Nucleus accumbens (tissue), 56 donors: ENCODE measurements at regions not wholly inside any gene's neighbourhood (a gene's known extent, or its start where the extent isn't known, plus 50 kb on each side); places are given as distances from the start of the nearest gene placed in this dataset.

Experiments
- DNase-seq, 56 donors: peaks; one replicate each; lab custom pipeline; 2025; lab: John Stamatoyannopoulos, UW

DNA sequence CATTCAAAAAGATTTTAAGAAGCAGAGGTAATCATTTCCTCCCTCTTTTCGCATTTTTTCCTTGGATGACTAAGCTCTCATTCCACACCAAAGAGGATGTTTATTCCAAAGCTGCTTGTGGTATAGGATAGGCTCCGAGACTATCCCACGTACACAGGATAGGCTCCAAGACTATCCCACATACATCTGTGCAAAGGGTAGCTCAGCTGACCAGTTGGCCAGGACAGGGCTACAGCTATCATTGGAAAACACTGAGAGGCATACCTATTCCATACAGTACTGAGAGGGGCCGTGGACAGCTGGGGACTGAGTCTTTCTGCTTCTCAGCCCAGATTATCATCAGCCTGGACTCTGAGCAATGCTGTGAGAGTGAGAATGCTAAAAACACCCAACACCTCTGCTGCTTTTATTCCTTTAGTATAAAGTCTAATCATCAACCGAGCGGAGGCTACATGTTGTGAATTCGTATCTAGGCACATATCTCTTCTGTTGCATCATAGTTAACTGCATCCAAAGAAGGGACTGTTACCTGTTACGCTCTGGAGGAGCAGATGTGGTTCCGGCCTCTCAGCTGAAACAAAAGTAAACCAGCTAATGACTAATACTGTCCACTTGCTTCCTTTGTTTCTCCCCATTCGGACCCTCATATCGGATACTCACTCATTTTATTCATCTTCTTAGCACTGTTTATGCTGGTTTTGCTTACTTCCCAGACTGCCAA lies 141.0 kb downstream of the TNFSF18 start:
- no peak for DNase-seq

DNA sequence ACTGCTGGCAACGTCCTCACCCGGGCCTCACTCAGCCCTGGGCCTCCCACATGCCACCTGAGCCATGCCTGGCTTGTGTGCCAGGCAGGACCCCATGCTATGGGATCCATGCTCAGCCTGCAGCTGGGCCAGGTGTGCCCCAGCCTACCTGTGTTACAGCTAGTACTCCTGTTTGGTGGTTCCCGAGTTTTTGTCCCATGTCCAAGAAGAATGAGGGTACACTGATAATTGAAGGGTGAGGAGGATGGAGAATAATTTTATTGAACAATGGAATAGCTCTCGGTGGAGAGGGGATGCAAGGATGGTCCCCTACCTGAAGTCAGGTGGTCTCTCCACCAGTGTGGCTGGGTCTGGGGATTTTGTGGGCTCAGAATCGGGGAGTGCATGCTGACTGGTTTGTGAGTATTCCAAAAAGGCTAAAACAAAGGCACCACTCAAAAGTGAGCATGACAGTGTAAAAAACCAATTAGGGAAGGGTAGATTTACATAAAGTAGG lies 137.9 kb downstream of the TNFSF18 start:
- DNase-seq: no peak

DNA sequence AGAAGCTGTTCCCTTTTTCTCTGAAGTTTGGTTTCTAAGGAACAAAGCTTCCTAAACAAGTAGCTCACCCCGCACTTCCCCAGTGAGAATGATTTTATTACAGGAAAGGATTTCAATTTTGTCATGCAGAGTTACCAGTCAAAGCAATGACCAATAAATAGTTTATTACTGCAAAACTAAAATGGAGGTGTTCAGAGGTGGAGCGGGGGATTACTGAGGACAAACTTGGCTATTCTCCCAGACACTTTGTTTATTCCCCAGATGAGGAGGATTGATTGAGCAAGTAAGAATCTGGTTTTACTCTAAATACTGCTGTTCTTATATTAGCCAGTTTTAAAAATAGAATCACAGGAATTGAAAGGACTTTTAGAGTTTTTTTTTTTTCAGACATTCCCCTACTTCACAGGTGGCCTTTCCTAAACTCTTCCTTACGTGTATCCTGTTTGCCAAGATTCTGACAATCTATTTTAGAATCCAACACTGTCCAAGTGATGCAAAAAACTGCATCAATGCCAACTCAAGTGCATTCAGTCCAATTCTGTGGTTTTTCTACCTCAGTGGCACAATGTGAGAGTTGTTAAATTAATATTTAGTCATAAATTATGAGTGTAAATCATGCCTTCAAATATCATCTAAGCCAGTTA lies 136.1 kb downstream of the TNFSF18 start:
- no peak for DNase-seq

DNA sequence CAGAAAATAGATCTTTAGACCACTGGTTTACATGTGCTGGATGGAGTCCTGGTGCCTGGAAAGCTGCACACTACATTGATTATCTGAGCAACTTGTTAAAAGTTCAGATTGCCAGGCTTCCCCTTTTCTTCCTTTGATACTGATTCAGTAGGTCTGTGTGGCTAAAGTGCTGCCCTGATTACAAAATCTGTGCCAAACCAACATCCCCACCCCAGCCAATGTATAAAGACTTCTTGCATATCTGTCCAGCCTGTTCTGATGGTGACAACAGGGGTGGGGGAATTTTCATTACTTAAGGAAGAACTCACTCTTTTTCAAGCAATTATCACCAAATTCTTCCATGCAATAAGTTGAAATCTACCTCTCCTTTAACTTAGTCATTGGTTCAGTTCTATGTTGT lies 135.5 kb downstream of the TNFSF18 start:
- DNase-seq: no peak

DNA sequence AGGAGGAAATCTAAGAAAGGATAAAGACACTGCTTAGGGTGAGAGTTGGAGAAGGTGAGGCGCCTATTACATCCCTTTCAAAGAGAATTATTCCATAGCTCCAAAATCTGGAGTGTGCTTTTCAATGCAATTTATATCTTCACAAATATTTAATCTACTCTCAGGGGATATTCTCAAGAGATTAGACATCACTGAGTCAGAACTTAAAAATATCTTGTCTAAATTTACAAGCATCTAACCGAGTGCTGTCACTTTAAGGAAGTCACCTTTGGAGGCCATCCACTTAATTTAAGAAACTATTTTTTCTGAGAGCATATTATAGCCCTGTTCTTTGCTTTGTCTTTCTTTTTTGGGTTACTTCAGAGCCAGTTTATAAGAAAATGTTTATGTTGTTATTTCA lies 134.6 kb downstream of the TNFSF18 start:
- no peak for DNase-seq

DNA sequence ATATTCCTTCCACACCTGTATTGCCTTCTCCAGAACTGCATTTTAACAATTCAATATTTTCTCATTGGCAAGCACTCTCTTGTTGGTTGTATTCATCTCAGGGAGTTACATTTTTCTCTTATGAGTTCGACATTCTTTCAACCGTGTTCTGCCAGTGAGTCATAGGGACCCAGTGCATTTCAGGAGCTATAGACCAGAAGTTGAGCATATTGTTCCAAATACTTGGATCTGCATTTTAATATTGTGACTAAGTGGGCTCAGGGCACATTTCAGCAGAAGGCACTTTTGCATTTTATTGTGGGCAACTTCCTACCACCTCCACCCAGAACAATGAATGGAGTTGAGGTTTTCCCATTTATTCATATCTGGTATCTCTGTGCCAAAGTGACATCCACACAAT lies 132.8 kb downstream of the TNFSF18 start:
- DNase-seq: no peak

DNA sequence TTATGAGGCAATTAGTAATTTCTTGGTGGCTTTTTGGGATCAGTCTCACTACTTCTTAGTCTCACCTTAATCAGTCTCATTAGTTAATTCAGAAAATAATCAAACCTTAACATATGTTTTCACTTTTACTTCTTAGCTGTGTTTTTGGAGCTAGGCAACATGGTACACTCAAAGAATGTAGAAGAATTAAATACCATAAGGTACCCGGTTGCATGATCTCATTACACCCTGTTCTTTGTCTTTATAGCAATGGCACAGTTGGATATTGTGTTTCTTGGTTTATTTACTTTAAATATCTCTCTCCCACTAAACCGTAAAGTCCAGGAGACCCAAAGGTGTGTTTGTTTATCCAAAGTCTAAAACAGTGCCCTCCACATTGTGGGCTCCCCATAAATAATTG lies 132.3 kb downstream of the TNFSF18 start:
- DNase-seq: no peak

DNA sequence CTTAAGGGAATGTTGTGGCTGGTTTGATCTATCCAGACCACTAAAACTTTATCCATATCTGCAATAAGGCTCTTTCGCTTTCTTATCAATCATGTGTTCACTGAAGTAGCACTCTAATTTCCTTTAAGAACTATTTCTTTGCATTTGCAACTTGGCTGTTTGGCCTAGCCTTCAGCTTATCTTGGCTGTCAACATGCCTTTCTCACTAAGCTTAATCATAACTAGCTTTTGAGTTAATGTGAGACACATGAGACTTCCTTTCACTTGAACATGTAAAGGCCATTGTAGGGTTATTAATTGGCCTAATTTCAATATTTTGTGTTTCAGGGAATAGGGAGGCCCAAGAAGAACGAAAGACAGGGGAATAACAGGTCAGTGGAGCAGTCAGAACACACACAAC lies 124.7 kb downstream of the TNFSF18 start:
- DNase-seq: no peak

DNA sequence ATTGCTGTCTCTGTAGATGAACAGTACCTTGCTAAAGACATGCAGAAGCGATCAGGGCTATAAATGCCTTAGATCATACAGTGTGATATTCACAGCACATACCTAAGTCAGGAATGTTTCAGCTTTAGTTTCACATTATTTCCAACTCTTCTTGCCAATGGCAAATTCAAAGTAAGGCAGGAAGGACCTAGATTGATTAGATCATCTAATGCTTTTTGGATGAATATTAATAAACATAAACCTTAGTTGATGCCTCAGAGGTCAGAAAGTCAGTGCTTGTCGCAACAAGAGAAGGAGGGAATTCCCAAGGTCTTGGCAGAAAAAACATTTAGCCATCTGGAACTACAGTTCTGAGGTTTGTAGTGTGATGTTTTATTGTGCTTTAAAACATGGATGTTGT lies 122.3 kb downstream of the TNFSF18 start:
- no peak for DNase-seq

DNA sequence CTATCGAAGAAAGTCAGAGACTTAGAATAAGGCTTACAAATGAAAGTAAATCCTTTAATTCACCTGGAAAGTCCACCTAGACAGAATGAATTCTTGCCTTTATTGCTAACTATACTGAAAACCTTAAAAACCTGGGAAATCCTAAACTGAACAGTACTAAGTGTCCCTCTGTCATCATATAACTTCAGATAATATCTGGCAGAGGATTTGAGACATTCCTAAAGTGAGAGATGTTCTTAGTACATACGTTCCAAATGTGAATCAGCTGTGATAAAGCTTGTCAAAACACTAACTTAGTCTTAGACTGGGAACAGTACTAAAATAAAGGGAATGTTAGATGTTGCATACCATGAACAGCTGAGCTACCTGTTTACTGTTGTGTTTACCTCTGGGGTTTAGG lies 121.7 kb downstream of the TNFSF18 start:
- DNase-seq: no peak

DNA sequence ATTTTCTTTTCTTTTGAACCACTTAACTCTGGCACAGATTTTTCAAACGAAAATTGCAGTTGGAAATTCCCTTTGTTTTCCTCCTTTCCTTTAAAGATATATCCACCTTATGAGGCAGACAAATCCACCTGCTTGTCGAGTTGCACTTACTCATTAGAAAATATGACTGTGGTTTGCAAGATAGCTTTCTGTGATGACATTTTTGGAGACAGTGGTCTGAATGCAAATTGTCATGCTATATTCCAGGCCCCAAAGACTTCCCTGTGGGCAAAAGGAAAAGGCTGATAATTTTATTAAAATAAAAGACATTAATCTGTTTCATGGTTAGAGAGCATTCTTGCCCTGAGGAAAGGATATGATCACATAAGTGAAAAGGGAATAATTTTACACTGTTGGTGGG lies 120.6 kb downstream of the TNFSF18 start:
- no peak for DNase-seq

DNA sequence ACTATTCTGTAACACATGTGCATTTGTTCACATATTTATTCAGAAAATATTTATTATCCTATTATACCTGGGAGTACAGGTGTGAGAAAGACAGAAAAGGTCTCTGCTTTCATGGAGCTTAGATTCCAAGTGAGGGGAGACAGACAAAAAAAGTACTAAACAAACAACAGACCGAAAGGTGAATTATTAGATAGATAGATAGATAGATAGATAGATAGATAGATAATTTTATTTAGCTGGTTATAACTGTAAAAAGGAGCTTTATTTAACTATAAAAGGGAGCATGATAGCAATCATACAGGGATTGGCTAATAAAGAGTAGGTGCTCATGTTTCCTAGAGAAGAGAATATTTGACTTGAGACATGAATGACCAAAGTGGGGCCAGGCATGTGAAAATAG lies 119.4 kb downstream of the TNFSF18 start:
- no peak for DNase-seq

DNA sequence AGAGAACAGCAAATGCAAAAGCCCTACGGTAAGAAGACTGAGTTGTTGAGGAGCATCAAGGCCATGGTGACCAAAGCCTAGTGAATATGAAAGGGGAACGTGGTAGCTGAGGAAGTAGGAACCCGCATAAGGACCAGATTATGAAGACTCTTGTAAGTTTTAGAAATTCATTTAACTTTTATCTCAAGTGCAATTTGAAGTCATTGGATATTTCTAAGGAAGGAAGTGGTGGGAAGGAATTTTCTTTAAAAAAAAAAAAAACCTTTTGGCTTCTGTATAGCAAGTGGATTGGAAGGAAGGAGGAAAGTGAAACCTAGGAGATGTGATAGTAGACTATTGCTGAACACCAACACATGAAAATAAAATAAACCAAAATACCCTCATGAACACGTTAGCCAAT lies 119.0 kb downstream of the TNFSF18 start:
- DNase-seq: no peak

DNA sequence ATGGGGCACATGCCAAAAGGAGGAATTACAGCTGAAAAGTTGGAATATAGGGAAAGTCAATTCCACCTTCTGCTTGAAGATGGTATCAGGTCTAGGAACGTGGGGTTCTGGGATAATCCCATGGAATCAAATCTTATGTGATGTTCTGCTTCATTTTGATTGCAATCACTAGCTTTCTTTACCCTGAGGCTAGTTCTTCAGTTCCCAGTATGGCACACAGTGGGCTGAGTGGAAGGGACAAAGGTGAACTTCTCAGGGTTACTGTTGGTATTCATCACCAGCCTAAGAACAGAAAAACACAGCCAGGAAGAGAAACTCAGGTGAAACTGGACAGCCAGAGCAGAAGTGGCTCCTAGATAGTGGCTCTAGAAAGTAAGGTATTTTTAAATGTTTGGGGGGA lies 117.8 kb downstream of the TNFSF18 start:
- no peak for DNase-seq

DNA sequence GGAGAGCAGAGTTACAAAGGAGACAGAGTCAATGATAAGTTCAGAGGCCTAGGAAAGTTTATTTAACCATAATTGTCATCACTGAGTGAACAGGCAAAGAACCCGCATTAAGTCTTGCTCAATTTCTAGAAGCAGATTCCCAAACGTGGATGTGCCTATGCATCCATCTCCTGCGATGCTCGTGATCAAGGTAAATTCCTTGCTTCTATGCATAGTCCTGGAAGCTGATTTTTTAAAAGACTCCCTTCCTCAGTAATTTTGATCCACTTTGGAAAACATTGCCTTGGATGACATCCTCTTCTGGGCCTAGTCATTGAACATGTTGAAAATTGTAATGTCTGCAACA lies 116.4 kb downstream of the TNFSF18 start:
- no peak for DNase-seq

DNA sequence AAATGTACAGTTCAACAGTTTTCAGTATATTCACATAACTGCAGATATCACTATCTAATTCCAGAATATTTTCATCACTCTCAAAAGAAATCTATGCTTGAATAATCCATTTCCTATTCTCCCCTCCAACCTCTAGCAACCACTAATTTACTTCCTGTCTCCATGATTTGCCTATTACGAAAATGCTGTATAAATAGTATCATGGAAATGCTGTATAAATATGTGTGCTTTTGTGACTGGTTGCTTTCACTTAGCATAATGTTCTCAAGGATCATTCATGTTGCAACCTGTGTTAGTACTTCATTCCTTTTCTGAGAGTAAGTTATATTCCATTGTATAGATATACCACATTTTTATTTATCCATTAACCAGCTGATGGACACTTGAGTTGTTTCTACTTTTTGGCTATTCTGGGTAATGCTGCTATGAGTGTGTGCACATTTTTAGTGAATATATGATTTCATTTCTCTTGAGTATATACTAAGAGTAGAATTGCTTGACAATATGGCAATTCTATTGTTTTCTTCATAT lies 115.6 kb downstream of the TNFSF18 start:
- no peak for DNase-seq

DNA sequence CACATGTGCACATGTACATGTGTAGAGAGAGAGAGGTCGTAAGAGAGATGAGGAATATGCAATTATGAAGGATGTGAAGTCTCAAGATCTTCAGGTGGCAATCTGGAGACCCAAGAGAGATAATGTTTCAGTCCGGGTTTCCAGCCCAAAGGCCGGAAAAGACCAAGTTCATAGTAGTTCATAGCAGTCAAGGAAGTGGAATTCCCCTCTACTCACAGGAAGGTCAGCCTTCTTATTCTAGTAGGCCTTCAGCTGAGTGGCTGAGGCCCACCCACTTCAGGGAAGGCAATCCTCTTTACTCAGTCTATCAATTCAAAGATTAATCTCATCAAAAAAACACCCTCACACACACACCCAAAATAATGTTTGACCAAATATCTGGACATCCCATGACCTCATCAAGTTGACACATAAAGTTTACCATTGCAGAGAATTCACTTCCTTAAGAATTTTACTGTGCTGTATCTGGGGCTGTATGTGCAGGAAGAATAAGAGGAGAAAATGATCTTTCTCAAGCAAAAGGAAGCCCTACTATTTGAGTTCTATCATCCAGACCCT lies 114.6 kb downstream of the TNFSF18 start:
- DNase-seq: no peak

DNA sequence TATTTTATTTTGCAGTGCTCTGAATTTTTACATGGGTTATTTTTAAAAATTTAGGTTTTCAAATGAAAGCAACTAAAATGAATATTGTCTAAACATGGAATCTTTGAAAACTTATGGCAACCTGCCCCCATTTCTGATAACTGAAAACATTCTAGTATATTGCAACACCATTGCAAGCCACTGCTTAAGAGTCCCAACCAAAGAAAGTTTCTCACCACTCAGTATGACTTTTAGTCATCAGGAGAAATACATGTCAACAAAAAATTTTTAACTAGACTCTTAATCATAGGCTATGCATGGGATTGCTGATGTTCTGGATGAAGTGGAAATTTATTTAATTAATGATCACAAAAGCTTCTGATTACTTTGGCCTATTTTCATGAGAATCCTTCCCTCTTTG lies 112.1 kb downstream of the TNFSF18 start:
- DNase-seq: no peak

DNA sequence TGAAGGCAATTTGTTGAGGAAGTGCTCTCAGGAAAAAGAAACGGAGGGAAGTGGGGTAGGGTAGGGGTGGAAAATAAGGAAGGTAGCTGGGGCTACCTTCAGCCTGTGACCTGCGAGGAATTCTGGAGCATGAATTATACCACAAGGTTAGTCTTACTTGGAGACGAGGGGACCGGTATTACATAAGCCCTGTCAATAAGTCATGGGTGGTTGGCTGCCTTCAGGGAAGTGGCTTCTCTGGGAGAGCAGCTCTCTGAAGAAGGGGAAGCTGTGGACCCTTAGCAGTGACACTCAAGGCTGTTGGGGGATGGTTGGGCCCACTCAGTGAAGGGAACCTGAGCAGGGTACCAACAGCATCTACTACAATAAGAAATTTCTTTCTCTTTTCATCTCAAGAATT lies 111.3 kb downstream of the TNFSF18 start:
- DNase-seq: no peak

DNA sequence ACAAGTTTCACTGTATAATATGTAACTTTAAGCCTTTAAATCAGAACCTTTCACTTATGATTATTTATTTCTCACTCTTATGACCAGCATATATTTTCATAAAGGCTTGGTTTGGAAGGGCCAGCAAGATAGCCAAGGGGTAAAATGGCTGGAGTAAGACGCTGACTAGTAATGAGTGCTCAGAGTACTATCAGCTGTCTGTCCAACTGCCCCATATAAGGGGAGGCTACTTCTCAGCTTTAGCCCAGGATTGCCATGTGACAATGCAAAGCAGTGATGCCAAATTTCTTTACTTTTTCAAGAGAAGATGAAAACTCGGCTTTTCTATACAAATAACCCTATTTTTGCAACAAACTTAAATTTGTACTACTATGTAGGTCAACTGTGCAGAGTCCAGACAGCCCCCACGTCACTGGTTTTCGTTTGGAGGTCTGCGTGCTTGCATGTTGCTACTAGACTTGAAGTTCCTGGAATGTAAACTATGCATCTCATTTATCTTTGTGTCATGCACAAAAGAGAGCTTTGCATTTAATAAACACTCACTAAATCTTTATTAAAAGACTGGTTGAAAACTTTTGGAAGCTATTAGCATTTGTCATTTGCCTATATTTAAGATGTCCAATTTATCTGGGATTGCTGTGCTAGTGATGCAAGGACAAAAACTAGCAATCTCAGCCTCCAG lies 110.4 kb downstream of the TNFSF18 start:
- no peak for DNase-seq

DNA sequence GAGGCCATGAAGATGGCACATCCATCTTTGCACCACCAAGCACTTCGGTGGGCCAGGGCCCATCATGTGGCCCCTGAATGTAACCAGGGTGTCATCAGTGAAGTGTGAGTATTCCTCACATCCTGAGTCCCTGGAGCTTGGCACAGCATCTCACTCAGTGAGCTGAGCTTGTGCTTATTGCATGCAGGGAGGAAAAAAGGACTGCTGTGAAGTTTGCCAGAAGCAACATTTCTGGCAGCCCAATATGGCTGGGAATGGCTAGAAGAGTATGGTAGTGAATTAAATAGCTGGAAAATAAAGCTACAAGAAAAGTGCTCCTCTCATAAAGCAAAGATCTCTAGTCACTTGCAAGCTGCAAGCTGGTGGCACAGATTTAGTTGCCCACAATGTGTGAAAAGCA lies 109.3 kb downstream of the TNFSF18 start:
- peak in 4 of 56 donors; percentile 2 to 7 (median 4) for DNase-seq
